ENCODE measurements at regions not wholly inside any gene's neighbourhood (a gene's known extent, or its start where the extent isn't known, plus 50 kb on each side); places are given as distances from the start of the nearest gene placed in this dataset.
"Not testable (repeated sequence)": the region's sequence is repeated elsewhere in the genome, so short reads cannot be mapped to it uniquely, and the experiment has no call there.

DNA sequence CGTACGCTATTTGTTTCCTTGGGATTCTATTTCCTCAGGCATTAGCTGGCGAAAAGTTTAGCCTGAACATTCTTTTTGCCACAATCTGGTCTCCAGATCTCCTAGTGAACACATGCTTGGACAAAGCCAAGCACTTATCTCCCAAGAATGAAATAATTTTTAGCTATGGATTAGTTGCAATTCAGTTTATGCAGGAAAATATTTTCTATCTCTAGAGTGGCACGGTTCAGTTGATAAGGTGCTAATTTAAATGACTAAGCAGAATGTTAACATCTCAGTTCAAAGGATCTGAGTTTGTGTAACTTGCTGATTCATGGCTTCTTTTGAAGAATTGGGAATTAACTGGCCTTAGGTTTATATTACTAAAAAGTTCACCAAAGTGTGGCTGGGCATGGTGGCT lies 58.1 kb upstream of the JADE1 start:
- H3K36me3 ChIP-seq (ENCODE audit: control insufficient read depth in 2 of 2, extremely low read depth in 1 of 2, insufficient read depth in 2 of 2, low read length in 2 of 2): no peaks in the 10 kb centered on the region
- H3K4me3 ChIP-seq (ENCODE audit: control insufficient read depth in 2 of 3, extremely low read depth in 1 of 3, insufficient read depth in 2 of 3, low read depth in 1 of 3, low read length in 3 of 3): no peak overlapping the region
- no peaks in the 10 kb centered on the region for H3K9me3 ChIP-seq (ENCODE audit: control insufficient read depth, low read depth, low read length)
- DNase-seq (ENCODE audit: low read depth, low spot score) (no peak), FAIRE-seq (peak; percentile 52)
- H3K27ac ChIP-seq (ENCODE audit: control insufficient read depth, insufficient read depth, low read length): no peak overlapping the region
- H3K9me1 ChIP-seq (ENCODE audit: control insufficient read depth, extremely low read depth, insufficient read depth, low read length): no peaks in the 10 kb centered on the region
- no peaks in the 10 kb centered on the region for H3K79me2 ChIP-seq (ENCODE audit: control insufficient read depth, insufficient read depth, low read length)
- no peaks in the 10 kb centered on the region for H3K27me3 ChIP-seq (ENCODE audit: control insufficient read depth, extremely low read depth, insufficient read depth, low read length)
- H3K9ac ChIP-seq (ENCODE audit: control insufficient read depth, extremely low read depth, insufficient read depth, low read length): no peak overlapping the region
- dilution Hi-C loops (cut with MboI; ENCODE audit: extremely low pct_ligation_motif_present, low sequenced_read_pairs): no loop called here
- H3K4me1 ChIP-seq (ENCODE audit: control insufficient read depth, extremely low read depth, insufficient read depth, low read length): no peaks in the 10 kb centered on the region
- H2AFZ ChIP-seq (ENCODE audit: control insufficient read depth, low read length): peak overlapping the region; percentile 23
- no peak overlapping the region for H3K4me2 ChIP-seq (ENCODE audit: control insufficient read depth, extremely low read depth, insufficient read depth, low read depth, low read length)
- no peaks in the 10 kb centered on the region for H4K20me1 ChIP-seq (ENCODE audit: control insufficient read depth, extremely low read depth, insufficient read depth, low read length)
- TF ChIP-seq, protein P1, sequence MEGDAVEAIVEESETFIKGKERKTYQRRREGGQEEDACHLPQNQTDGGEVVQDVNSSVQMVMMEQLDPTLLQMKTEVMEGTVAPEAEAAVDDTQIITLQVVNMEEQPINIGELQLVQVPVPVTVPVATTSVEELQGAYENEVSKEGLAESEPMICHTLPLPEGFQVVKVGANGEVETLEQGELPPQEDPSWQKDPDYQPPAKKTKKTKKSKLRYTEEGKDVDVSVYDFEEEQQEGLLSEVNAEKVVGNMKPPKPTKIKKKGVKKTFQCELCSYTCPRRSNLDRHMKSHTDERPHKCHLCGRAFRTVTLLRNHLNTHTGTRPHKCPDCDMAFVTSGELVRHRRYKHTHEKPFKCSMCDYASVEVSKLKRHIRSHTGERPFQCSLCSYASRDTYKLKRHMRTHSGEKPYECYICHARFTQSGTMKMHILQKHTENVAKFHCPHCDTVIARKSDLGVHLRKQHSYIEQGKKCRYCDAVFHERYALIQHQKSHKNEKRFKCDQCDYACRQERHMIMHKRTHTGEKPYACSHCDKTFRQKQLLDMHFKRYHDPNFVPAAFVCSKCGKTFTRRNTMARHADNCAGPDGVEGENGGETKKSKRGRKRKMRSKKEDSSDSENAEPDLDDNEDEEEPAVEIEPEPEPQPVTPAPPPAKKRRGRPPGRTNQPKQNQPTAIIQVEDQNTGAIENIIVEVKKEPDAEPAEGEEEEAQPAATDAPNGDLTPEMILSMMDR (optimal IDR thresholded peaks at IDR 0.05 in 1 of 3, IDR thresholded peaks at IDR 0.05 in 1 of 3, conservative IDR thresholded peaks at IDR 0.05 in 1 of 3; ENCODE audit: extremely low read depth in 1 of 3, insufficient read depth in 2 of 3, low read length in 3 of 3): no peak
- no peak for TF ChIP-seq EZH2 (IDR thresholded peaks at IDR 0.05; ENCODE audit: low read length)

DNA sequence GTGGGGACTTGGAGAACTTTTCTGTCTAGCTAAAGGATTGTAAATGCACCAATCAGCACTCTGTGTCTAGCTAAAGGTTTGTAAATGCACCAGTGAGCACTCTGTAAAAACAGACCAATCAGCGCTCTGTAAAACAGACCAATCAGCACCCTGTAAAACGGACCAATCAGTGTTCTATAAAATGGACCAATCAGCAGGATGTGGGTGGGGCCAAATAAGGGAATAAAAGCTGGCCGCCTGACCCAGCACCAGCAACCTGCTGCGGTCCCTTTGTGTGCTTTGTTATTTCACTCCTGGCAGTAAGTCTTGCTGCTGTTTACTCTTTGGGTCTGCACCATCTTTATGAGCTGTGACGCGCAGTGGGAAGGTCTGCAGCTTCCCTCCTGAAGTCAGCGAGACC lies 67.8 kb upstream of the JADE1 start:
- H3K79me2 ChIP-seq (ENCODE audit: control insufficient read depth, insufficient read depth, low read length); H3K36me3 ChIP-seq (ENCODE audit: control insufficient read depth in 2 of 2, extremely low read depth in 1 of 2, insufficient read depth in 2 of 2, low read length in 2 of 2); H3K27ac ChIP-seq (ENCODE audit: control insufficient read depth, insufficient read depth, low read length); H3K4me1 ChIP-seq (ENCODE audit: control insufficient read depth, extremely low read depth, insufficient read depth, low read length); H3K9ac ChIP-seq (ENCODE audit: control insufficient read depth, extremely low read depth, insufficient read depth, low read length); FAIRE-seq; H4K20me1 ChIP-seq (ENCODE audit: control insufficient read depth, extremely low read depth, insufficient read depth, low read length); H3K4me2 ChIP-seq (ENCODE audit: control insufficient read depth, extremely low read depth, insufficient read depth, low read depth, low read length); H3K27me3 ChIP-seq (ENCODE audit: control insufficient read depth, extremely low read depth, insufficient read depth, low read length); H2AFZ ChIP-seq (ENCODE audit: control insufficient read depth, low read length); H3K9me3 ChIP-seq (ENCODE audit: control insufficient read depth, low read depth, low read length); H3K9me1 ChIP-seq (ENCODE audit: control insufficient read depth, extremely low read depth, insufficient read depth, low read length); dilution Hi-C loops (cut with MboI; ENCODE audit: extremely low pct_ligation_motif_present, low sequenced_read_pairs); H3K4me3 ChIP-seq (ENCODE audit: control insufficient read depth in 2 of 3, extremely low read depth in 1 of 3, insufficient read depth in 2 of 3, low read depth in 1 of 3, low read length in 3 of 3); DNase-seq (ENCODE audit: low read depth, low spot score): not testable (repeated sequence)

DNA sequence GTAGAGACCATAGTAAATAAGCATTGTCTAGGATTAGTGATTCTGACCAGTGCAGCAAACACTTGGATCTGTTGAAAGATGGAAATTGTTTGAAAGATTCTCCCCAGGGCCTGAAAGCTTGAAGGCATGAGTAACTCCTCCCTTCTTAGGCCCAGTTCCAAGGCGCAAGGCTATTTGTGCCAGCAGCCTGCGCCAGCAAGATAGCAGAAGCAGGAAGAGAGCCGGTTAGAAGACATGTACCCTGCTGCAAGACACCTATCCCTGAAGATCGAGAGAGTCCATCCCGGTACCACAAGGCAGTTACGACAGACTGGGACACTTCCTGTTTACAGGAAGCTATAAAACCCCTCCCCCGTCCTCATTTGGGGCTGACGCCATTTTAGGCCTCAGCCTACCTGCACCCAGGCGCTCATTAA lies 72.4 kb upstream of the JADE1 start:
- no peaks in the 10 kb centered on the region for H3K9me1 ChIP-seq (ENCODE audit: control insufficient read depth, extremely low read depth, insufficient read depth, low read length)
- FAIRE-seq (no peak), DNase-seq (ENCODE audit: low read depth, low spot score) (no peak)
- H3K4me3 ChIP-seq (ENCODE audit: control insufficient read depth in 2 of 3, extremely low read depth in 1 of 3, insufficient read depth in 2 of 3, low read depth in 1 of 3, low read length in 3 of 3): no peak overlapping the region
- dilution Hi-C loops (cut with MboI; ENCODE audit: extremely low pct_ligation_motif_present, low sequenced_read_pairs): no loop called here
- no peak overlapping the region for H3K4me2 ChIP-seq (ENCODE audit: control insufficient read depth, extremely low read depth, insufficient read depth, low read depth, low read length)
- no peak overlapping the region for H2AFZ ChIP-seq (ENCODE audit: control insufficient read depth, low read length)
- no peaks in the 10 kb centered on the region for H3K4me1 ChIP-seq (ENCODE audit: control insufficient read depth, extremely low read depth, insufficient read depth, low read length)
- H3K9ac ChIP-seq (ENCODE audit: control insufficient read depth, extremely low read depth, insufficient read depth, low read length): no peak overlapping the region
- no peaks in the 10 kb centered on the region for H4K20me1 ChIP-seq (ENCODE audit: control insufficient read depth, extremely low read depth, insufficient read depth, low read length)
- no peaks in the 10 kb centered on the region for H3K79me2 ChIP-seq (ENCODE audit: control insufficient read depth, insufficient read depth, low read length)
- H3K36me3 ChIP-seq (ENCODE audit: control insufficient read depth in 2 of 2, extremely low read depth in 1 of 2, insufficient read depth in 2 of 2, low read length in 2 of 2): no peaks in the 10 kb centered on the region
- no peaks in the 10 kb centered on the region for H3K27me3 ChIP-seq (ENCODE audit: control insufficient read depth, extremely low read depth, insufficient read depth, low read length)
- H3K9me3 ChIP-seq (ENCODE audit: control insufficient read depth, low read depth, low read length): no peaks in the 10 kb centered on the region
- no peak for TF ChIP-seq EZH2 (IDR thresholded peaks at IDR 0.05; ENCODE audit: low read length)
- TF ChIP-seq, protein P1 (optimal IDR thresholded peaks at IDR 0.05 in 1 of 3, IDR thresholded peaks at IDR 0.05 in 1 of 3, conservative IDR thresholded peaks at IDR 0.05 in 1 of 3; ENCODE audit: extremely low read depth in 1 of 3, insufficient read depth in 2 of 3, low read length in 3 of 3): no peak
- no peak overlapping the region for H3K27ac ChIP-seq (ENCODE audit: control insufficient read depth, insufficient read depth, low read length)

All from keratinocyte (primary cell).